GM12878 (cell line): ENCODE measurements at regions not wholly inside any gene's neighbourhood (a gene's known extent, or its start where the extent isn't known, plus 50 kb on each side); places are given as distances from the start of the nearest gene placed in this dataset.

Source experiments
- ATAC-seq: fragments of 200-7000 bp; cut with Tn5 transposase; 3 replicates; pipeline ENCODE4 v1.9.1; 2020; ENCODE audit warnings: mild to moderate bottlenecking, moderate library complexity
- BruUV-seq: library from RNA; stranded (reverse); fragments of 400-500 nt; replicated peaks from 2 replicates; lab custom pipeline; 2021; lab: Mats Ljungman, UMichigan
- CTCF ChIA-PET: fragments of 300-600 bp; sonication (Branson Sonifier 250); formaldehyde crosslinking; extraction: SDS; loops from one replicate; lab custom pipeline; 2021; ENCODE audit warnings: inconsistent platforms; lab: Yijun Ruan, JAX
- POLR2A ChIA-PET: fragments of 350-600 bp; formaldehyde crosslinking; extraction: SDS; loops from one replicate; lab custom pipeline; 2021; ENCODE audit warnings: inconsistent platforms; lab: Charles Lee
- RAD21 ChIA-PET: fragments of 300-600 bp; sonication (Branson Sonifier 250); formaldehyde crosslinking; loops from one replicate; lab custom pipeline; 2023; ENCODE audit warnings: antibody characterized with exemption; ENCODE audit not compliant: unreplicated experiment; lab: Charles Lee
- SMC1A ChIA-PET: fragments of 300-600 bp; sonication (Branson Sonifier 250); formaldehyde crosslinking; loops from one replicate; lab custom pipeline; 2023; ENCODE audit not compliant: unreplicated experiment, uncharacterized antibody; lab: Charles Lee
- DNase-seq: peaks from one replicate; pipeline ENCODE4 v3.0.0-alpha.2; 2011; ENCODE audit warnings: low read depth, low spot score
- FAIRE-seq: peaks from 3 replicates; lab custom pipeline; 2011; peaks lifted over from hg19 to GRCh38; lab: Jason Lieb, UNC
- H2AFZ ChIP-seq: 2 replicates; pipeline ENCODE4 v1.6.0; 2011; ENCODE audit warnings: low read depth, low read length, control low read depth; ENCODE audit not compliant: control insufficient read depth
- H3K27ac ChIP-seq: 2 replicates; pipeline ENCODE4 v1.5.1; 2011; ENCODE audit warnings: control low read depth; ENCODE audit not compliant: control insufficient read depth, insufficient read depth
- H3K27me3 ChIP-seq, 2 experiments: replicated peaks in 1 of 2; 2 replicates each; pipeline versions ENCODE4 v1.6.0 to v1.6.1; 2011; ENCODE audit warnings: low read length in 1 of 2; ENCODE audit not compliant: control insufficient read depth in 2 of 2, insufficient read depth in 2 of 2
- H3K36me3 ChIP-seq, 2 experiments: 2 replicates each; pipeline ENCODE4 v1.5.1; 2011; ENCODE audit warnings: low read length in 1 of 2; ENCODE audit not compliant: control insufficient read depth in 2 of 2, insufficient read depth in 2 of 2
- H3K4me1 ChIP-seq: 2 replicates; pipeline ENCODE4 v1.6.1; 2011; ENCODE audit warnings: mild to moderate bottlenecking, low read length, moderate library complexity, mixed read lengths; ENCODE audit not compliant: control insufficient read depth, insufficient read depth
- H3K4me2 ChIP-seq: 2 replicates; pipeline ENCODE4 v1.6.0; 2011; ENCODE audit warnings: control low read depth; ENCODE audit not compliant: control insufficient read depth, insufficient read depth
- H3K4me3 ChIP-seq: fragments of 200-600 bp; sonication (generic); 2 replicates; pipeline ENCODE4 v1.5.1; 2016
- H3K79me2 ChIP-seq: 2 replicates; pipeline ENCODE4 v1.6.0; 2011; ENCODE audit warnings: low read length; ENCODE audit not compliant: control insufficient read depth, insufficient read depth
- H3K9ac ChIP-seq: 2 replicates; pipeline ENCODE4 v1.8.0; 2011; ENCODE audit warnings: low read length, control low read depth, mixed read lengths; ENCODE audit not compliant: control insufficient read depth, insufficient read depth
- H3K9me3 ChIP-seq: replicated peaks from 3 replicates; pipeline ENCODE4 v1.5.1; 2011; ENCODE audit warnings: mild to moderate bottlenecking, low read length; ENCODE audit not compliant: control insufficient read depth, insufficient read depth
- H4K20me1 ChIP-seq: 2 replicates; pipeline ENCODE4 v1.6.0; 2011; ENCODE audit not compliant: control insufficient read depth, insufficient read depth
- IKZF1 ChIP-seq: fragments of 450-650 bp; conservative IDR thresholded peaks from 2 replicates; pipeline ENCODE4 v1.6.1; 2017; ENCODE audit warnings: antibody characterized with exemption, mild to moderate bottlenecking
- IRF4 ChIP-seq: IDR thresholded peaks from 2 replicates; pipeline ENCODE4 v1.6.1; 2011; ENCODE audit warnings: low read depth, low read length
- NFYB ChIP-seq: IDR thresholded peaks from 2 replicates; pipeline ENCODE4 v1.6.1; 2011; ENCODE audit warnings: low read depth, mild to moderate bottlenecking, low read length, improper control_type of control experiment, moderate library complexity; ENCODE audit not compliant: insufficient read depth
- PKNOX1 ChIP-seq: fragments of 450-650 bp; IDR thresholded peaks from 2 replicates; pipeline ENCODE4 v1.6.1; 2016; ENCODE audit warnings: mild to moderate bottlenecking
- POLR2AphosphoS2 ChIP-seq: IDR thresholded peaks from 2 replicates; pipeline ENCODE4 v1.6.1; 2011; ENCODE audit warnings: low read depth, mild to moderate bottlenecking, low read length, improper control_type of control experiment, moderate library complexity
- POLR2AphosphoS5 ChIP-seq: IDR thresholded peaks from 2 replicates; pipeline ENCODE4 v1.6.1; 2011; ENCODE audit warnings: mild to moderate bottlenecking, low read length, inconsistent platforms
- RAD21 ChIP-seq: IDR thresholded peaks from 2 replicates; pipeline ENCODE4 v1.6.1; 2011; ENCODE audit warnings: mild to moderate bottlenecking, low read depth, low read length, moderate library complexity; ENCODE audit not compliant: insufficient read depth
- SKIL ChIP-seq: fragments of 450-650 bp; IDR thresholded peaks from 2 replicates; pipeline ENCODE4 v1.6.1; 2017; ENCODE audit warnings: mild to moderate bottlenecking, low read depth, inconsistent platforms; ENCODE audit not compliant: poor library complexity, severe bottlenecking
- USF2 ChIP-seq: IDR thresholded peaks from 2 replicates; pipeline ENCODE4 v1.6.1; 2011; ENCODE audit warnings: low read depth, low read length, improper control_type of control experiment, borderline replicate concordance
- WRNIP1 ChIP-seq: IDR thresholded peaks from 2 replicates; pipeline ENCODE4 v1.6.1; 2011; ENCODE audit warnings: low read depth, low read length, improper control_type of control experiment, borderline replicate concordance
- WGBS: methylation state at CpG from one replicate; pipeline ENCODE4 v1.1.6; 2016; ENCODE audit warnings: low lambda C conversion rate; ENCODE audit not compliant: insufficient replicate concordance, insufficient coverage; ENCODE audit errors: missing lambda C conversion rate; 5-methylcytosine and 5-hydroxymethylcytosine counted together
- in situ Hi-C: fragments of 300-500 bp; cut with MboI; formaldehyde crosslinking; loops from 9 replicates; pipeline ENCODE4 v1.14.3; 2018; ENCODE audit warnings: mixed read lengths
- intact Hi-C: fragments of 100-400 bp; cut with micrococcal nuclease; formaldehyde crosslinking; loops from one replicate; pipeline ENCODE4 v1.14.2; 2022; ENCODE audit not compliant: unreplicated experiment

GRCh38 chr6:53982366-53983050 lies 128.7 kb upstream of the MLIP start:
- no peaks in the 10 kb centered on the region for H3K36me3 ChIP-seq
- POLR2A ChIA-PET = no interaction called here
- H4K20me1 ChIP-seq = no peaks in the 10 kb centered on the region
- WGBS = 34% methylated on average over 4 of the region's 4 CpGs
- FAIRE-seq (no peak), ATAC-seq (no peak), DNase-seq (no peak)
- H3K4me1 ChIP-seq = no peaks in the 10 kb centered on the region
- no peak overlapping the region for H3K4me2 ChIP-seq
- H2AFZ ChIP-seq = no peak overlapping the region
- SMC1A ChIA-PET = no interaction called here
- no peak overlapping the region for H3K9ac ChIP-seq
- CTCF ChIA-PET = interaction anchor here (0.7 to 1.2 kb wide), 2 partner anchors 10 to 50 kb away, joined by 3 read pairs; no protein-coding TSS in a partner anchor
- no peak for TF ChIP-seq RAD21
- TF ChIP-seq WRNIP1 = no peak
- no peak for TF ChIP-seq PKNOX1
- H3K9me3 ChIP-seq = no peaks in the 10 kb centered on the region
- no TSS peak for BruUV-seq
- H3K27ac ChIP-seq = no peak overlapping the region
- H3K27me3 ChIP-seq = no peaks in the 10 kb centered on the region; a peak in 1 of 4 replicates
- intact Hi-C loops (loop anchor here (10.0 kb wide), 1 partner anchor 702 kb away; no protein-coding TSS in a partner anchor), in situ Hi-C loops (loop anchor here (5.0 to 10.0 kb wide), 3 partner anchors 282 to 1252 kb away; no protein-coding TSS in a partner anchor)
- no peak overlapping the region for H3K4me3 ChIP-seq
- no peaks in the 10 kb centered on the region for H3K79me2 ChIP-seq
- RAD21 ChIA-PET = no interaction called here

- H3K4me1 ChIP-seq = no peaks in the 10 kb centered on the region
- H4K20me1 ChIP-seq = no peaks in the 10 kb centered on the region
- no peak for ATAC-seq
- ChIA-PET POLR2A (no interaction called here), CTCF (interaction anchor here (0.7 to 1.2 kb wide), 2 partner anchors 11 to 49 kb away, joined by 3 read pairs; no protein-coding TSS in a partner anchor), RAD21 (interaction anchor here (0.6 kb wide), 1 partner anchor 257 kb away, joined by 4 read pairs; no protein-coding TSS in a partner anchor), SMC1A (no interaction called here)
- 0% methylated on average over 1 of the region's 1 CpG for WGBS
- BruUV-seq = no TSS peak
- no peaks in the 10 kb centered on the region for H3K36me3 ChIP-seq
- no peak overlapping the region for H2AFZ ChIP-seq
- no peak overlapping the region for H3K4me3 ChIP-seq
- no peaks in the 10 kb centered on the region for H3K79me2 ChIP-seq
- H3K27me3 ChIP-seq = no peaks in the 10 kb centered on the region; a peak in 1 of 4 replicates
- in situ Hi-C loops = loop anchor here (5.0 to 10.0 kb wide), 3 partner anchors 282 to 1252 kb away; no protein-coding TSS in a partner anchor
- H3K9me3 ChIP-seq = no peaks in the 10 kb centered on the region
- no peak overlapping the region for H3K27ac ChIP-seq
- no peak overlapping the region for H3K4me2 ChIP-seq
- no peak overlapping the region for H3K9ac ChIP-seq
- no peak for DNase-seq
- intact Hi-C loops = loop anchor here (10.0 kb wide), 1 partner anchor 702 kb away; no protein-coding TSS in a partner anchor
- FAIRE-seq = no peak
- no peak for TF ChIP-seq POLR2AphosphoS2
- TF ChIP-seq IRF4 = no peak
- TF ChIP-seq USF2 = no peak
- TF ChIP-seq POLR2AphosphoS5 = no peak
- TF ChIP-seq NFYB = no peak
- no peak for TF ChIP-seq SKIL
- no peak for TF ChIP-seq IKZF1
These were observed 127.9 kb upstream of the MLIP start for GRCh38 chr6:53983301-53983700.
